ENCODE measurements at regions not wholly inside any gene's neighbourhood (a gene's known extent, or its start where the extent isn't known, plus 50 kb on each side); places are given as distances from the start of the nearest gene placed in this dataset.

- TF ChIP-seq EZH2 (IDR thresholded peaks at IDR 0.05; ENCODE audit: insufficient read depth, poor library complexity, severe bottlenecking) (no peak), EZH2phosphoT487 (IDR thresholded peaks at IDR 0.05; ENCODE audit: insufficient read depth, low read depth) (no peak)
Observed at GRCh38 chr18:78168526-78168925, 811.1 kb upstream of the SALL3 start.
